HepG2 (cell line): ENCODE measurements at regions not wholly inside any gene's neighbourhood (a gene's known extent, or its start where the extent isn't known, plus 50 kb on each side); places are given as distances from the start of the nearest gene placed in this dataset.

Experiments
- ATAC-seq: fragments of 200-7000 bp; cut with Tn5 transposase; 3 replicates; pipeline ENCODE4 v1.9.1; 2020; ENCODE audit warnings: mild to moderate bottlenecking, moderate library complexity
- BruUV-seq: library from RNA; stranded (reverse); fragments of 400-500 nt; replicated peaks from 2 replicates; lab custom pipeline; 2021; lab: Mats Ljungman, UMichigan
- CTCF ChIA-PET: fragments of 300-600 bp; formaldehyde crosslinking; extraction: SDS; loops from one replicate; lab custom pipeline; 2021; ENCODE audit warnings: low total read pairs, inconsistent platforms, low intra/inter-chr PET ratio; lab: Yijun Ruan, JAX
- POLR2A ChIA-PET: fragments of 350-600 bp; sonication (Branson Sonifier 250); formaldehyde crosslinking; loops from one replicate; lab custom pipeline; 2020; ENCODE audit warnings: antibody characterized with exemption, inconsistent platforms; lab: Yijun Ruan, JAX
- DNase-seq: peaks from one replicate; pipeline ENCODE4 v3.0.0-alpha.2; 2015; ENCODE audit warnings: low spot score
- FAIRE-seq: peaks from 3 replicates; lab custom pipeline; 2011; peaks lifted over from hg19 to GRCh38; lab: Jason Lieb, UNC
- H2AFZ ChIP-seq: one replicate; pipeline ENCODE4 v1.6.1; 2011; ENCODE audit warnings: low read length, inconsistent platforms
- H3K27ac ChIP-seq: fragments of 300-600 bp; 3 replicates; pipeline ENCODE4 v1.8.0; 2011; ENCODE audit warnings: mixed run types, mild to moderate bottlenecking, mixed read lengths, low read length, inconsistent platforms; ENCODE audit not compliant: insufficient read depth; ENCODE audit errors: extremely low read length
- H3K27me3 ChIP-seq, 2 experiments: fragments of 200-600 bp in 1 of 2; 2 replicates in 1 of 2; 3 replicates in 1 of 2; pipeline versions ENCODE4 v1.6.0 to v1.8.0; 2011; ENCODE audit warnings: low read length in 2 of 2, mild to moderate bottlenecking in 2 of 2, moderate library complexity in 2 of 2, inconsistent platforms in 1 of 2; ENCODE audit not compliant: insufficient read depth in 2 of 2, control insufficient read depth in 1 of 2
- H3K36me3 ChIP-seq, 2 experiments: fragments of 200-600 bp in 1 of 2; replicated peaks in 1 of 2; 2 replicates in 1 of 2; 3 replicates in 1 of 2; pipeline versions ENCODE4 v1.5.1 to v1.8.0; 2011; ENCODE audit warnings: low read length in 2 of 2, inconsistent platforms in 1 of 2; ENCODE audit not compliant: insufficient read depth in 2 of 2, control insufficient read depth in 1 of 2
- H3K4me1 ChIP-seq: 2 replicates; pipeline ENCODE4 v1.5.1; 2012; ENCODE audit warnings: low read length, inconsistent platforms; ENCODE audit not compliant: insufficient read depth
- H3K4me2 ChIP-seq: 2 replicates; pipeline ENCODE4 v1.6.0; 2011; ENCODE audit warnings: low read depth, low read length, inconsistent platforms
- H3K4me3 ChIP-seq, 3 experiments: fragments of 200-600 bp in 1 of 3; sonication (generic), shearing (Covaris generic) in 1 of 3; replicated peaks in 1 of 3; 2 replicates each; pipeline ENCODE4 v1.5.1; 2011 to 2016; ENCODE audit warnings: low read length in 3 of 3, inconsistent platforms in 2 of 3, low read depth in 2 of 3, mild to moderate bottlenecking in 2 of 3, control low read depth in 1 of 3, mixed read lengths in 1 of 3; ENCODE audit not compliant: insufficient read depth in 1 of 3
- H3K79me2 ChIP-seq: one replicate; pipeline ENCODE4 v1.6.1; 2011; ENCODE audit warnings: low read length, inconsistent platforms; ENCODE audit not compliant: insufficient read depth
- H3K9ac ChIP-seq: 2 replicates; pipeline ENCODE4 v1.6.0; 2011; ENCODE audit warnings: mild to moderate bottlenecking, low read depth, low read length, inconsistent platforms; ENCODE audit not compliant: insufficient read depth
- H3K9me3 ChIP-seq: 2 replicates; pipeline ENCODE4 v1.5.1; 2012; ENCODE audit warnings: mild to moderate bottlenecking, low read length
- H4K20me1 ChIP-seq: 2 replicates; pipeline ENCODE4 v1.6.0; 2011; ENCODE audit warnings: inconsistent platforms, mild to moderate bottlenecking, low read length, moderate library complexity; ENCODE audit not compliant: insufficient read depth
- ETV5 ChIP-seq: IDR thresholded peaks from 2 replicates; pipeline ENCODE4 v1.6.1; 2018; ENCODE audit warnings: missing biosample characterization, missing genetic modification reagents, inconsistent platforms, borderline replicate concordance
- IRF2 ChIP-seq: IDR thresholded peaks from 2 replicates; pipeline ENCODE4 v1.6.1; 2018; ENCODE audit warnings: missing genetic modification reagents, missing compliant biosample characterization
- KDM3A ChIP-seq: IDR thresholded peaks from 2 replicates; pipeline ENCODE4 v1.6.1; 2018; ENCODE audit warnings: low read depth, missing compliant biosample characterization
- KDM5B ChIP-seq: sonication (generic); formaldehyde crosslinking; IDR thresholded peaks from 2 replicates; pipeline ENCODE4 v1.4.0; 2020; ENCODE audit warnings: missing genetic modification reagents, mild to moderate bottlenecking, borderline replicate concordance
- MBNL3 ChIP-seq: fragments of 250-450 bp; sonication (Bioruptor Pico); conservative IDR thresholded peaks from 2 replicates; pipeline ENCODE4 v1.8.0; 2022; ENCODE audit warnings: mild to moderate bottlenecking, inconsistent platforms
- NAIF1 ChIP-seq: sonication (generic); formaldehyde crosslinking; IDR thresholded peaks from 2 replicates; pipeline ENCODE4 v1.5.0; 2020; ENCODE audit warnings: mild to moderate bottlenecking, missing genetic modification reagents, borderline replicate concordance
- POLR2A ChIP-seq, 2 experiments: IDR thresholded peaks; 2 replicates each; pipeline ENCODE4 v1.6.1; 2011; ENCODE audit warnings: low read depth in 2 of 2, low read length in 2 of 2, mild to moderate bottlenecking in 1 of 2, moderate library complexity in 1 of 2; ENCODE audit not compliant: insufficient read depth in 1 of 2
- RAD21 ChIP-seq: fragments of 450-650 bp; formaldehyde crosslinking; IDR thresholded peaks from 2 replicates; pipeline ENCODE4 v1.5.0; 2020; ENCODE audit warnings: mild to moderate bottlenecking
- RNF2 ChIP-seq: fragments of 450-650 bp; conservative IDR thresholded peaks from 2 replicates; pipeline ENCODE4 v1.6.1; 2016; ENCODE audit warnings: low read depth
- RXRB ChIP-seq: IDR thresholded peaks from 2 replicates; pipeline ENCODE4 v1.6.1; 2016; ENCODE audit warnings: borderline replicate concordance, missing genetic modification reagents, missing compliant biosample characterization
- TAF15 ChIP-seq: fragments of 200-400 bp; formaldehyde crosslinking; IDR thresholded peaks from one replicate; pipeline ENCODE4 v1.6.1; 2018; ENCODE audit warnings: mild to moderate bottlenecking, low read depth, low read length; ENCODE audit not compliant: poor library complexity, severe bottlenecking
- WIZ ChIP-seq: sonication (generic); formaldehyde crosslinking; IDR thresholded peaks from 2 replicates; pipeline ENCODE4 v1.5.1; 2020; ENCODE audit warnings: mild to moderate bottlenecking, missing genetic modification reagents
- ZBTB10 ChIP-seq: sonication (generic); formaldehyde crosslinking; IDR thresholded peaks from 2 replicates; pipeline ENCODE4 v1.4.0; 2020; ENCODE audit warnings: missing genetic modification reagents, borderline replicate concordance
- ZBTB7A ChIP-seq: sonication (generic); formaldehyde crosslinking; IDR thresholded peaks from 2 replicates; pipeline ENCODE4 v1.8.0; 2022; ENCODE audit warnings: mild to moderate bottlenecking, missing genetic modification reagents
- ZNF20 ChIP-seq: sonication (generic); formaldehyde crosslinking; IDR thresholded peaks from 2 replicates; pipeline ENCODE4 v1.4.0; 2020; ENCODE audit warnings: mild to moderate bottlenecking, moderate library complexity, missing genetic modification reagents
- ZNF343 ChIP-seq: sonication (generic); formaldehyde crosslinking; IDR thresholded peaks from 2 replicates; pipeline ENCODE4 v1.4.0; 2020; ENCODE audit warnings: mild to moderate bottlenecking, missing genetic modification reagents
- ZNF577 ChIP-seq: sonication (generic); formaldehyde crosslinking; IDR thresholded peaks from 2 replicates; pipeline ENCODE4 v1.4.0; 2020; ENCODE audit warnings: mild to moderate bottlenecking, low read depth, missing genetic modification reagents, borderline replicate concordance
- ZNF670 ChIP-seq: sonication (generic); formaldehyde crosslinking; IDR thresholded peaks from 2 replicates; pipeline ENCODE4 v1.8.0; 2022; ENCODE audit warnings: mild to moderate bottlenecking, missing genetic modification reagents, borderline replicate concordance
- ZSCAN30 ChIP-seq: sonication (generic); formaldehyde crosslinking; IDR thresholded peaks from 2 replicates; pipeline ENCODE4 v1.5.0; 2020; ENCODE audit warnings: mild to moderate bottlenecking, missing genetic modification reagents
- WGBS: methylation state at CpG from one replicate; pipeline ENCODE4 v1.1.6; 2017; ENCODE audit warnings: low lambda C conversion rate; 5-methylcytosine and 5-hydroxymethylcytosine counted together
- in situ Hi-C: cut with HindIII; loops from 2 replicates; pipeline ENCODE4 v1.10.0; 2017; ENCODE audit warnings: low pct_unique_long_range_greater_than_20kb; ENCODE audit not compliant: extremely low pct_ligation_motif_present
- intact Hi-C: fragments of 100-400 bp; cut with micrococcal nuclease; formaldehyde crosslinking; loops from one replicate; pipeline ENCODE4 v1.10.0; 2022; ENCODE audit not compliant: unreplicated experiment
- TF ChIP-seq, protein P1 (sequence below): IDR thresholded peaks from 2 replicates; pipeline ENCODE4 v1.6.1; 2012; ENCODE audit warnings: inconsistent platforms

GRCh38 chr4:107213410-107213809, 177.3 kb upstream of the DKK2 start:
- CTCF ChIA-PET, result no interaction called here
- WGBS, result 88% methylated on average over 3 of the region's 3 CpGs
- Histone ChIP-seq H3K79me2 (no peaks in the 10 kb centered on the region), H3K4me1 (peaks cover 39% of the 10 kb centered on the region), H4K20me1 (no peaks in the 10 kb centered on the region), H2AFZ (no peak overlapping the region), H3K27ac (no peak overlapping the region), H3K9ac (no peak overlapping the region), H3K36me3 (no peaks in the 10 kb centered on the region), H3K27me3 (no peaks in the 10 kb centered on the region), H3K4me2 (no peak overlapping the region), H3K4me3 (no peak overlapping the region), H3K9me3 (no peaks in the 10 kb centered on the region)
- in situ Hi-C loops (no loop called here), intact Hi-C loops (no loop called here)
- ATAC-seq (no peak), FAIRE-seq (no peak), DNase-seq (no peak)
- BruUV-seq, result no TSS peak
- POLR2A ChIA-PET, result no interaction called here
- TF ChIP-seq, protein P1, sequence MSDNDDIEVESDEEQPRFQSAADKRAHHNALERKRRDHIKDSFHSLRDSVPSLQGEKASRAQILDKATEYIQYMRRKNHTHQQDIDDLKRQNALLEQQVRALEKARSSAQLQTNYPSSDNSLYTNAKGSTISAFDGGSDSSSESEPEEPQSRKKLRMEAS, result no peak
- TF ChIP-seq ZNF577 (CRISPR knock-in tag), result no peak
- no peak for TF ChIP-seq ZNF670 (CRISPR knock-in tag)
- no peak for TF ChIP-seq ETV5 (CRISPR knock-in tag)
- no peak for TF ChIP-seq KDM5B (CRISPR knock-in tag)

DNA sequence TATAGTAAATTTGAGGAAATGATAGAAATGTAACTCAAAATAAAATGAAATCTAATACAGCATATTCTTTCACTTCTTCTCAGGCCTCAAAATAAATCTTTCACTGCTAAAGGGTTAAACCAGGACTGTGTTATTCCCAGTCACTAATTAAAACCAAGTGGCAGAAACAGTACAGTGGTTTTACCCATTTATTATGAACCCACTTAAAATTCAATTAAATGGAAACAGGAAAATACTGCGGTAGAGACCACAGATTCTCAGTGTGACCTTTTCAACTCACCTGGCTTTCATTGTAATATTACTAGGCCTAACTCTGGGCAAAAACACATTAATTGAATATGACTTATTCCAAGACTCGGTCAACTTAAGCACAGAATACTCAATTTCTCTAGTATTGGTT, 176.5 kb upstream of the DKK2 start:
- H3K9me3 ChIP-seq, result no peaks in the 10 kb centered on the region
- no peak for ATAC-seq
- no peak overlapping the region for H2AFZ ChIP-seq
- H3K36me3 ChIP-seq, result no peaks in the 10 kb centered on the region
- intact Hi-C loops, result no loop called here
- ChIA-PET CTCF (no interaction called here), POLR2A (no interaction called here)
- WGBS, result 67% methylated on average over 2 of the region's 2 CpGs
- FAIRE-seq, result no peak
- no peaks in the 10 kb centered on the region for H4K20me1 ChIP-seq
- H3K4me1 ChIP-seq, result peaks cover 39% of the 10 kb centered on the region
- no peak overlapping the region for H3K4me3 ChIP-seq
- H3K27ac ChIP-seq, result no peak overlapping the region
- in situ Hi-C loops, result no loop called here
- no peak overlapping the region for H3K4me2 ChIP-seq
- no peak for DNase-seq
- BruUV-seq, result no TSS peak
- H3K9ac ChIP-seq, result no peak overlapping the region
- H3K27me3 ChIP-seq, result no peaks in the 10 kb centered on the region
- H3K79me2 ChIP-seq, result no peaks in the 10 kb centered on the region
- TF ChIP-seq IRF2 (no peak), RNF2 (no peak), NAIF1 (CRISPR knock-in tag) (no peak), WIZ (CRISPR knock-in tag) (no peak), TAF15 (no peak), RXRB (CRISPR knock-in tag) (no peak), ZSCAN30 (CRISPR knock-in tag) (no peak), RAD21 (CRISPR knock-in tag) (no peak), KDM3A (CRISPR knock-in tag) (no peak), ZBTB10 (CRISPR knock-in tag) (no peak), ZNF343 (CRISPR knock-in tag) (no peak), MBNL3 (CRISPR knock-in tag) (no peak), ZBTB7A (no peak), POLR2A (IDR thresholded peaks at IDR 0.05; ENCODE audit: insufficient read depth in 1 of 2, low read depth in 2 of 2, low read length in 2 of 2) (no peak), ZNF20 (CRISPR knock-in tag) (no peak)
